SU-DHL-6 (cell line): ENCODE measurements at regions not wholly inside any gene's neighbourhood (a gene's known extent, or its start where the extent isn't known, plus 50 kb on each side); places are given as distances from the start of the nearest gene placed in this dataset.

Experiments used
- H2AFZ ChIP-seq: fragments of 200-600 bp; sonication (generic); 2 replicates; pipeline ENCODE4 v1.6.1; 2014; ENCODE audit warnings: low read depth, mild to moderate bottlenecking, moderate library complexity, mixed read lengths, antibody characterized with exemption, low read length; ENCODE audit not compliant: severe bottlenecking
- H3F3A ChIP-seq: fragments of 200-600 bp; shearing (Covaris generic); 2 replicates; pipeline ENCODE4 v1.6.0; 2016; ENCODE audit warnings: antibody characterized with exemption, mild to moderate bottlenecking; ENCODE audit not compliant: insufficient read depth
- H3K27ac ChIP-seq: fragments of 200-600 bp; sonication (generic); 2 replicates; pipeline ENCODE4 v1.5.1; 2016; ENCODE audit warnings: low read depth, mild to moderate bottlenecking, low read length, moderate library complexity, mixed read lengths
- H3K27me3 ChIP-seq: fragments of 200-600 bp; sonication (generic), shearing (Covaris generic); 2 replicates; pipeline ENCODE4 v1.6.0; 2014; ENCODE audit warnings: mild to moderate bottlenecking, low read length
- H3K36me3 ChIP-seq: fragments of 200-600 bp; sonication (generic); 2 replicates; pipeline ENCODE4 v1.6.1; 2014; ENCODE audit warnings: mild to moderate bottlenecking, low read length, mixed read lengths
- H3K4me2 ChIP-seq: fragments of 300-600, 200-600 bp; shearing (Covaris generic), sonication (generic); 2 replicates; pipeline ENCODE4 v1.6.0; 2014; ENCODE audit warnings: low read length, low read depth, mild to moderate bottlenecking; ENCODE audit not compliant: poor library complexity, severe bottlenecking
- H3K4me3 ChIP-seq: fragments of 200-600 bp; sonication (generic); 2 replicates; pipeline ENCODE4 v1.5.1; 2014; ENCODE audit warnings: antibody characterized with exemption, low read length, mild to moderate bottlenecking, mixed read lengths; ENCODE audit not compliant: insufficient read depth, poor library complexity, severe bottlenecking
- H3K79me2 ChIP-seq: fragments of 200-600 bp; sonication (generic); 2 replicates; pipeline ENCODE4 v1.6.1; 2014; ENCODE audit warnings: mild to moderate bottlenecking, low read length, moderate library complexity; ENCODE audit not compliant: insufficient read depth
- H3K9ac ChIP-seq: fragments of 200-600 bp; sonication (generic); 2 replicates; pipeline ENCODE4 v1.7.0; 2014; ENCODE audit warnings: mild to moderate bottlenecking, low read length
- H3K9me2 ChIP-seq: fragments of 200-600 bp; sonication (generic); replicated peaks from 2 replicates; pipeline ENCODE4 v1.6.1; 2014; ENCODE audit warnings: low read length; ENCODE audit not compliant: insufficient read depth
- H3K9me3 ChIP-seq: fragments of 200-600 bp; sonication (generic); 2 replicates; pipeline ENCODE4 v1.6.1; 2014; ENCODE audit warnings: low read length, mixed read lengths; ENCODE audit not compliant: insufficient read depth
- H4K20me1 ChIP-seq: fragments of 200-600 bp; sonication (generic); 2 replicates; pipeline ENCODE4 v1.6.1; 2014; ENCODE audit warnings: low read depth, mild to moderate bottlenecking, antibody characterized with exemption, low read length, moderate library complexity, mixed read lengths
- EZH2phosphoT487 ChIP-seq: fragments of 200-600 bp; sonication (generic), shearing (Covaris generic); conservative IDR thresholded peaks from 2 replicates; pipeline ENCODE4 v1.6.1; 2018; ENCODE audit warnings: mild to moderate bottlenecking, antibody characterized with exemption, low read length, moderate library complexity, mixed read lengths
- TF ChIP-seq, protein P1 (sequence below): fragments of 200-600 bp; sonication (generic); IDR thresholded peaks from one replicate; pipeline ENCODE4 v1.5.1; 2017; ENCODE audit warnings: antibody characterized with exemption, mild to moderate bottlenecking, low read length, moderate library complexity; ENCODE audit not compliant: insufficient read depth, poor library complexity, severe bottlenecking

- Histone ChIP-seq H4K20me1 (no peaks in the 10 kb centered on the region), H3K79me2 (no peaks in the 10 kb centered on the region), H3F3A (no peaks in the 10 kb centered on the region), H3K27ac (no peak overlapping the region), H3K4me3 (no peak overlapping the region), H3K9ac (no peak overlapping the region), H3K36me3 (no peaks in the 10 kb centered on the region; the same call in 1 of the 2 replicates), H3K4me2 (no peak overlapping the region), H3K9me2 (no peaks in the 10 kb centered on the region), H3K9me3 (no peaks in the 10 kb centered on the region), H2AFZ (no peak overlapping the region), H3K27me3 (no peaks in the 10 kb centered on the region)
- no peak for TF ChIP-seq EZH2phosphoT487
- TF ChIP-seq, protein P1, sequence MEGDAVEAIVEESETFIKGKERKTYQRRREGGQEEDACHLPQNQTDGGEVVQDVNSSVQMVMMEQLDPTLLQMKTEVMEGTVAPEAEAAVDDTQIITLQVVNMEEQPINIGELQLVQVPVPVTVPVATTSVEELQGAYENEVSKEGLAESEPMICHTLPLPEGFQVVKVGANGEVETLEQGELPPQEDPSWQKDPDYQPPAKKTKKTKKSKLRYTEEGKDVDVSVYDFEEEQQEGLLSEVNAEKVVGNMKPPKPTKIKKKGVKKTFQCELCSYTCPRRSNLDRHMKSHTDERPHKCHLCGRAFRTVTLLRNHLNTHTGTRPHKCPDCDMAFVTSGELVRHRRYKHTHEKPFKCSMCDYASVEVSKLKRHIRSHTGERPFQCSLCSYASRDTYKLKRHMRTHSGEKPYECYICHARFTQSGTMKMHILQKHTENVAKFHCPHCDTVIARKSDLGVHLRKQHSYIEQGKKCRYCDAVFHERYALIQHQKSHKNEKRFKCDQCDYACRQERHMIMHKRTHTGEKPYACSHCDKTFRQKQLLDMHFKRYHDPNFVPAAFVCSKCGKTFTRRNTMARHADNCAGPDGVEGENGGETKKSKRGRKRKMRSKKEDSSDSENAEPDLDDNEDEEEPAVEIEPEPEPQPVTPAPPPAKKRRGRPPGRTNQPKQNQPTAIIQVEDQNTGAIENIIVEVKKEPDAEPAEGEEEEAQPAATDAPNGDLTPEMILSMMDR = no peak
Observed at GRCh38 chr7:116148108-116148507, 62.2 kb upstream of the TES start.

GRCh38 chr7:116148626-116149025, 61.7 kb upstream of the TES start:
- Histone ChIP-seq H3K27me3 (no peaks in the 10 kb centered on the region), H3K9ac (no peak overlapping the region), H3K36me3 (no peaks in the 10 kb centered on the region; the same call in 1 of the 2 replicates), H3K9me2 (no peaks in the 10 kb centered on the region), H3K79me2 (no peaks in the 10 kb centered on the region), H3F3A (no peaks in the 10 kb centered on the region), H2AFZ (no peak overlapping the region), H3K9me3 (no peaks in the 10 kb centered on the region), H3K4me2 (no peak overlapping the region), H3K4me3 (no peak overlapping the region), H3K27ac (no peak overlapping the region), H4K20me1 (no peaks in the 10 kb centered on the region)
- no peak for TF ChIP-seq EZH2phosphoT487
- TF ChIP-seq, protein P1 = no peak

GRCh38 chr7:116150588-116150987, 59.8 kb upstream of the TES start:
- Histone ChIP-seq H3K4me3 (peak overlapping the region; percentile 36), H4K20me1 (no peaks in the 10 kb centered on the region), H3K9me3 (no peaks in the 10 kb centered on the region), H3K27me3 (no peaks in the 10 kb centered on the region), H2AFZ (no peak overlapping the region), H3K9ac (no peak overlapping the region), H3K79me2 (no peaks in the 10 kb centered on the region), H3K36me3 (no peaks in the 10 kb centered on the region; the same call in 1 of the 2 replicates), H3K4me2 (peak overlapping the region; percentile 53), H3K9me2 (no peaks in the 10 kb centered on the region), H3K27ac (peak overlapping the region; percentile 48), H3F3A (no peaks in the 10 kb centered on the region)
- TF ChIP-seq EZH2phosphoT487 = no peak
- TF ChIP-seq, protein P1 = no peak
